ENCODE measurements at regions not wholly inside any gene's neighbourhood (a gene's known extent, or its start where the extent isn't known, plus 50 kb on each side); places are given as distances from the start of the nearest gene placed in this dataset.

- TF ChIP-seq EZH2phosphoT487 (IDR thresholded peaks at IDR 0.05; ENCODE audit: insufficient read depth, low read depth) (no peak), EZH2 (IDR thresholded peaks at IDR 0.05; ENCODE audit: insufficient read depth, poor library complexity, severe bottlenecking) (no peak)
Measured at GRCh38 chr4:45701621-45702020, 422.2 kb downstream of the GABRG1 start.
